PC-9 (cell line): ENCODE measurements at regions not wholly inside any gene's neighbourhood (a gene's known extent, or its start where the extent isn't known, plus 50 kb on each side); places are given as distances from the start of the nearest gene placed in this dataset.

Experiments
- CTCF ChIP-seq: fragments of 200-600 bp; sonication (generic); conservative IDR thresholded peaks from 2 replicates; pipeline ENCODE4 v1.6.1; 2017; ENCODE audit warnings: mixed run types, antibody characterized with exemption, mild to moderate bottlenecking, moderate library complexity
- EZH2 ChIP-seq: fragments of 200-600 bp; sonication (generic); IDR thresholded peaks from 2 replicates; pipeline ENCODE4 v1.8.0; 2017; ENCODE audit warnings: antibody characterized with exemption, low read depth

- TF ChIP-seq CTCF (no peak), EZH2 (no peak)
Measured at GRCh38 chr20:58143531-58143930, 84.9 kb downstream of the ANKRD60 start.
